ENCODE measurements at regions not wholly inside any gene's neighbourhood (a gene's known extent, or its start where the extent isn't known, plus 50 kb on each side); places are given as distances from the start of the nearest gene placed in this dataset.

DNA sequence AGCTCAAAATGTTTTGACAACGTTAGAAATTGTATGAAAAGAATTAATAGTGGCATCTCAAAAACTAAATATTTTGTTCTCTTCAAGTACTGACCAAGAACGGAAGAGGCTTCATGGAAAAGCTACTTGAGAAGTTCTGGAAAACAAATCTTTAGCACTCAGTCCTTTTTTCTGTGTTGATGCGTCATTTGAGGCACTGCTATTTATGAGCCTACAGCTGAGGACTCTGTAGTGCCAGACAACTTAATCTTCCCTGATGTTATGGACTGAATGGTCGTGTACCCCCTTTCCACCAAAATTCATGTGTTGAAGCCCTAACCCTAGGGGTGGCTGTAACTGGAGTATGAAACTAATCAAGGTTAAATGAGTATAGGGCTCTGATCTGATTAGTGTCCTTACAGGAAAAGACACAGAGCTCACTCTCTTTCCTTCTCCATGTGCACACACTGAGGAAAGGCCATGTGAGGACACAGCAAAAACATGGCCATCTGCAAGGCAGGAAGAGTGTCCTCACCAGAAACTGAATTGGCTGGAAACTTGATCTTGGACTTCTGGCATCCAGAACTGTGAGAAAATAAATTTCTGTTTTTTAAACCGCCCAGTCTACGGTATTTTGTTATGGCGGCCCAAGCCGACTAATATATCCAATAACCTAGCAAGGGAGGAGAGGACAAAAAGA, 337.0 kb upstream of the CLEC14A start:
- H3K14ac ChIP-seq (replicated peaks; ENCODE audit: low read depth, low read length): no peak overlapping the region
- H3K9me3 ChIP-seq (ENCODE audit: control insufficient read depth, insufficient read depth, low read length): no peaks in the 10 kb centered on the region
- no peak overlapping the region for H2BK15ac ChIP-seq (ENCODE audit: low read depth, low read length)
- H3K23ac ChIP-seq (ENCODE audit: low read depth, low read length): no peak overlapping the region
- in situ Hi-C loops (cut with MboI; ENCODE audit: low sequenced_read_pairs): no loop called here
- no TSS peak for BruUV-seq (replicated peaks)
- no peaks in the 10 kb centered on the region for H4K20me1 ChIP-seq (ENCODE audit: insufficient read depth, low read length)
- no peak overlapping the region for H3K4me2 ChIP-seq (ENCODE audit: low read depth, low read length)
- no peak overlapping the region for H2BK20ac ChIP-seq (ENCODE audit: low read depth, low read length)
- no peaks in the 10 kb centered on the region for H3K9me1 ChIP-seq (ENCODE audit: insufficient read depth, low read length)
- DNase-seq: no peak
- ChIA-PET POLR2A (ENCODE audit: unreplicated experiment) (no interaction called here), CTCF (no interaction called here)
- no peak overlapping the region for H4K8ac ChIP-seq (ENCODE audit: low read depth in 2 of 2, low read length in 2 of 2)
- no CpG with 5 or more reads among the region's 8 CpGs for WGBS, 2 experiments (ENCODE audit: extremely low coverage in 2 of 2, insufficient read length in 1 of 2)
- no peak overlapping the region for H3K4ac ChIP-seq (ENCODE audit: low read depth, low read length)
- no peak overlapping the region for H2BK120ac ChIP-seq (ENCODE audit: low read depth, low read length)
- no peak overlapping the region for H2AK9ac ChIP-seq (replicated peaks; ENCODE audit: low read depth, low read length, poor library complexity)
- no peak overlapping the region for H4K91ac ChIP-seq (ENCODE audit: insufficient read depth, low read depth, low read length)
- dilution Hi-C loops (cut with HindIII; ENCODE audit: low sequenced_read_pairs, unreplicated experiment): no loop called here
- intact Hi-C loops (cut with micrococcal nuclease): no loop called here
- ATAC-seq (ENCODE audit: low read depth): no peak
- no peak overlapping the region for H3K9ac ChIP-seq (ENCODE audit: low read depth, low read length)
- no peaks in the 10 kb centered on the region for H3K79me1 ChIP-seq (ENCODE audit: low read depth in 1 of 2, low read length in 2 of 2)
- H4K5ac ChIP-seq (ENCODE audit: low read depth, low read length): no peak overlapping the region
- H2BK5ac ChIP-seq (ENCODE audit: low read depth, low read length, poor library complexity, severe bottlenecking): no peak overlapping the region
- TF ChIP-seq RFX5 (IDR thresholded peaks at IDR 0.05; ENCODE audit: low read depth, low read length): no peak
- no peak for TF ChIP-seq CHD1 (IDR thresholded peaks at IDR 0.05; ENCODE audit: low read depth, low read length)
- no peak for TF ChIP-seq MAZ (IDR thresholded peaks at IDR 0.05; ENCODE audit: borderline replicate concordance, low read depth, low read length)
- TF ChIP-seq SMC3 (IDR thresholded peaks at IDR 0.05; ENCODE audit: low read depth, low read length): no peak
- no peak for TF ChIP-seq FOS (IDR thresholded peaks at IDR 0.05; ENCODE audit: low read depth, low read length)
- TF ChIP-seq, protein P1, sequence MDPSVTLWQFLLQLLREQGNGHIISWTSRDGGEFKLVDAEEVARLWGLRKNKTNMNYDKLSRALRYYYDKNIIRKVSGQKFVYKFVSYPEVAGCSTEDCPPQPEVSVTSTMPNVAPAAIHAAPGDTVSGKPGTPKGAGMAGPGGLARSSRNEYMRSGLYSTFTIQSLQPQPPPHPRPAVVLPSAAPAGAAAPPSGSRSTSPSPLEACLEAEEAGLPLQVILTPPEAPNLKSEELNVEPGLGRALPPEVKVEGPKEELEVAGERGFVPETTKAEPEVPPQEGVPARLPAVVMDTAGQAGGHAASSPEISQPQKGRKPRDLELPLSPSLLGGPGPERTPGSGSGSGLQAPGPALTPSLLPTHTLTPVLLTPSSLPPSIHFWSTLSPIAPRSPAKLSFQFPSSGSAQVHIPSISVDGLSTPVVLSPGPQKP (IDR thresholded peaks at IDR 0.05; ENCODE audit: borderline replicate concordance, low read depth, low read length): no peak
- no peak for TF ChIP-seq CEBPB (IDR thresholded peaks at IDR 0.05; ENCODE audit: low read depth, low read length)
- no peak for TF ChIP-seq RCOR1 (IDR thresholded peaks at IDR 0.05; ENCODE audit: insufficient replicate concordance, low read length)
- TF ChIP-seq POLR2A (IDR thresholded peaks at IDR 0.05; ENCODE audit: low read depth, low read length): no peak
- TF ChIP-seq MXI1 (IDR thresholded peaks at IDR 0.05; ENCODE audit: borderline replicate concordance, low read depth, low read length): no peak
- TF ChIP-seq, protein P2, sequence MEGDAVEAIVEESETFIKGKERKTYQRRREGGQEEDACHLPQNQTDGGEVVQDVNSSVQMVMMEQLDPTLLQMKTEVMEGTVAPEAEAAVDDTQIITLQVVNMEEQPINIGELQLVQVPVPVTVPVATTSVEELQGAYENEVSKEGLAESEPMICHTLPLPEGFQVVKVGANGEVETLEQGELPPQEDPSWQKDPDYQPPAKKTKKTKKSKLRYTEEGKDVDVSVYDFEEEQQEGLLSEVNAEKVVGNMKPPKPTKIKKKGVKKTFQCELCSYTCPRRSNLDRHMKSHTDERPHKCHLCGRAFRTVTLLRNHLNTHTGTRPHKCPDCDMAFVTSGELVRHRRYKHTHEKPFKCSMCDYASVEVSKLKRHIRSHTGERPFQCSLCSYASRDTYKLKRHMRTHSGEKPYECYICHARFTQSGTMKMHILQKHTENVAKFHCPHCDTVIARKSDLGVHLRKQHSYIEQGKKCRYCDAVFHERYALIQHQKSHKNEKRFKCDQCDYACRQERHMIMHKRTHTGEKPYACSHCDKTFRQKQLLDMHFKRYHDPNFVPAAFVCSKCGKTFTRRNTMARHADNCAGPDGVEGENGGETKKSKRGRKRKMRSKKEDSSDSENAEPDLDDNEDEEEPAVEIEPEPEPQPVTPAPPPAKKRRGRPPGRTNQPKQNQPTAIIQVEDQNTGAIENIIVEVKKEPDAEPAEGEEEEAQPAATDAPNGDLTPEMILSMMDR (conservative IDR thresholded peaks at IDR 0.05; ENCODE audit: low read depth, low read length): no peak
- no peak overlapping the region for H2AFZ ChIP-seq (replicated peaks; ENCODE audit: low read length, poor library complexity)
- H3K4me3 ChIP-seq (ENCODE audit: insufficient read depth, low read depth, low read length): no peak overlapping the region
- no peak overlapping the region for H3K27ac ChIP-seq (ENCODE audit: insufficient read depth, low read length)
- H3K18ac ChIP-seq (ENCODE audit: low read depth, low read length): no peak overlapping the region
- H2AK5ac ChIP-seq (ENCODE audit: low read depth, low read length): no peak overlapping the region
- H3K36me3 ChIP-seq (ENCODE audit: control insufficient read depth, insufficient read depth, low read length): no peaks in the 10 kb centered on the region
- H3K4me1 ChIP-seq (ENCODE audit: control insufficient read depth, insufficient read depth, low read length): no peaks in the 10 kb centered on the region
- no peaks in the 10 kb centered on the region for H3K27me3 ChIP-seq (ENCODE audit: control insufficient read depth, insufficient read depth, low read length)
- no peak overlapping the region for H3K56ac ChIP-seq (ENCODE audit: extremely low read depth, insufficient read depth, low read length)
